ENCODE measurements at regions not wholly inside any gene's neighbourhood (a gene's known extent, or its start where the extent isn't known, plus 50 kb on each side); places are given as distances from the start of the nearest gene placed in this dataset.

- no peak for TF ChIP-seq CTCF (IDR thresholded peaks at IDR 0.05)
- TF ChIP-seq POLR2A (IDR thresholded peaks at IDR 0.05), result no peak
Observed at GRCh38 chr13:57264965-57265364, 98.0 kb downstream of the PRR20E start.
